A172 (cell line): ENCODE measurements at regions not wholly inside any gene's neighbourhood (a gene's known extent, or its start where the extent isn't known, plus 50 kb on each side); places are given as distances from the start of the nearest gene placed in this dataset.

ENCODE experiments used
- DNase-seq: peaks from one replicate; pipeline ENCODE4 v3.0.0-alpha.2; 2015; ENCODE audit warnings: low spot score

- DNase-seq: no peak
Observed at GRCh38 chr13:50071379-50071778, 56.1 kb downstream of the KCNRG start.

GRCh38 chr13:50072676-50073075 is 57.4 kb downstream of the KCNRG start:
- DNase-seq: no peak

GRCh38 chr13:50073340-50073739 is 58.1 kb downstream of the KCNRG start:
- DNase-seq: no peak

GRCh38 chr13:50074843-50075242 is 59.6 kb downstream of the KCNRG start:
- DNase-seq: no peak

- DNase-seq: no peak
Observed at GRCh38 chr13:50075619-50076097, 60.4 kb downstream of the KCNRG start.

- no peak for DNase-seq
Observed at GRCh38 chr13:50077431-50077830, 62.2 kb downstream of the KCNRG start.

GRCh38 chr13:50078231-50078894 is 63.1 kb downstream of the KCNRG start:
- DNase-seq: no peak

GRCh38 chr13:50078895-50079654 is 63.8 kb downstream of the KCNRG start:
- no peak for DNase-seq

GRCh38 chr13:50079655-50080202 is 64.5 kb downstream of the KCNRG start:
- no peak for DNase-seq

- no peak for DNase-seq
Observed at GRCh38 chr13:50080203-50080910, 65.1 kb downstream of the KCNRG start.

GRCh38 chr13:50080911-50081678 is 65.9 kb downstream of the KCNRG start:
- DNase-seq: no peak

GRCh38 chr13:50081679-50082425 is 66.6 kb downstream of the KCNRG start:
- peak; percentile 96 for DNase-seq

GRCh38 chr13:50082426-50083281 is 67.4 kb downstream of the KCNRG start:
- peak; percentile 67 for DNase-seq

GRCh38 chr13:50085063-50085462 is 69.8 kb downstream of the KCNRG start:
- no peak for DNase-seq

GRCh38 chr13:50089633-50090032 is 74.4 kb downstream of the KCNRG start:
- DNase-seq: no peak

- no peak for DNase-seq
Observed at GRCh38 chr13:50090211-50090610, 75.0 kb downstream of the KCNRG start.

- DNase-seq: no peak
Observed at GRCh38 chr13:50094615-50095293, 79.5 kb downstream of the KCNRG start.

- DNase-seq: no peak
Observed at GRCh38 chr13:50098693-50099092, 83.4 kb downstream of the KCNRG start.

- DNase-seq: no peak
Observed at GRCh38 chr13:50099473-50099872, 84.2 kb downstream of the KCNRG start.
